Neural cell (in vitro differentiated cells): ENCODE measurements at regions not wholly inside any gene's neighbourhood (a gene's known extent, or its start where the extent isn't known, plus 50 kb on each side); places are given as distances from the start of the nearest gene placed in this dataset.

Experiments
- H2AFZ ChIP-seq: fragments of 200-600, 300-800 bp; sonication (generic), shearing (Covaris generic); 2 replicates; pipeline ENCODE4 v1.6.0; 2014; ENCODE audit warnings: low read depth, mild to moderate bottlenecking, antibody characterized with exemption, low read length, moderate library complexity
- H3F3A ChIP-seq: fragments of 200-600 bp; shearing (Covaris generic); 2 replicates; pipeline ENCODE4 v1.6.1; 2016; ENCODE audit warnings: mild to moderate bottlenecking, moderate library complexity, mixed read lengths, antibody characterized with exemption, low read length; ENCODE audit not compliant: insufficient read depth, poor library complexity, severe bottlenecking
- H3K27ac ChIP-seq: fragments of 200-600, 300-800 bp; sonication (generic), shearing (Covaris generic); 2 replicates; pipeline ENCODE4 v1.5.1; 2014; ENCODE audit warnings: mild to moderate bottlenecking, low read length, moderate library complexity
- H3K27me3 ChIP-seq: fragments of 300-800, 200-600 bp; sonication (generic), shearing (Covaris generic); 2 replicates; pipeline ENCODE4 v1.6.0; 2014; ENCODE audit warnings: mild to moderate bottlenecking, low read depth, low read length, moderate library complexity; ENCODE audit not compliant: insufficient read depth
- H3K36me3 ChIP-seq: fragments of 300-800, 200-600 bp; sonication (generic), shearing (Covaris generic); 2 replicates; pipeline ENCODE4 v1.5.1; 2014; ENCODE audit warnings: mild to moderate bottlenecking, antibody characterized with exemption, low read length, moderate library complexity; ENCODE audit not compliant: insufficient read depth
- H3K4me2 ChIP-seq: fragments of 300-800, 200-600 bp; sonication (generic), shearing (Covaris generic); 2 replicates; pipeline ENCODE4 v1.6.0; 2014; ENCODE audit warnings: mild to moderate bottlenecking, low read length
- H3K4me3 ChIP-seq: fragments of 300-800, 200-600 bp; sonication (generic), shearing (Covaris generic); 2 replicates; pipeline ENCODE4 v1.5.1; 2014; ENCODE audit warnings: mild to moderate bottlenecking, low read length, moderate library complexity
- H3K79me2 ChIP-seq: fragments of 200-600 bp; shearing (Covaris generic); replicated peaks from 2 replicates; pipeline ENCODE4 v1.6.0; 2014; ENCODE audit warnings: mild to moderate bottlenecking, low read length, moderate library complexity; ENCODE audit not compliant: insufficient read depth
- H3K9ac ChIP-seq: fragments of 300-800, 200-600 bp; sonication (generic), shearing (Covaris generic); 2 replicates; pipeline ENCODE4 v1.6.1; 2016; ENCODE audit warnings: mild to moderate bottlenecking, low read length, mixed read lengths
- H3K9me2 ChIP-seq: fragments of 200-600 bp; shearing (Covaris generic); 2 replicates; pipeline ENCODE4 v1.6.1; 2016; ENCODE audit warnings: mild to moderate bottlenecking, low read length, mixed read lengths; ENCODE audit not compliant: insufficient read depth
- H3K9me3 ChIP-seq: fragments of 200-600, 300-800 bp; sonication (generic), shearing (Covaris generic); 2 replicates; pipeline ENCODE4 v1.6.1; 2016; ENCODE audit warnings: mild to moderate bottlenecking, mixed run types, low read length, moderate library complexity, mixed read lengths
- H4K20me1 ChIP-seq: fragments of 200-600 bp; shearing (Covaris generic); 2 replicates; pipeline ENCODE4 v1.6.1; 2016; ENCODE audit warnings: mild to moderate bottlenecking, mixed run types; ENCODE audit not compliant: insufficient read depth
- CTCF ChIP-seq: fragments of 450-650 bp; IDR thresholded peaks from 2 replicates; pipeline ENCODE4 v1.5.1; 2014; ENCODE audit warnings: antibody characterized with exemption, mild to moderate bottlenecking, moderate library complexity; ENCODE audit not compliant: poor library complexity, severe bottlenecking
- EP300 ChIP-seq: fragments of 450-650 bp; conservative IDR thresholded peaks from 2 replicates; pipeline ENCODE4 v1.6.1; 2014; ENCODE audit warnings: antibody characterized with exemption, mild to moderate bottlenecking, moderate library complexity; ENCODE audit not compliant: poor library complexity, severe bottlenecking
- EZH2 ChIP-seq: fragments of 200-600, 300-800 bp; shearing (Covaris generic), sonication (generic); IDR thresholded peaks from 2 replicates; pipeline ENCODE4 v1.6.1; 2014; ENCODE audit warnings: antibody characterized with exemption, low read length, borderline replicate concordance, mild to moderate bottlenecking; ENCODE audit not compliant: insufficient read depth, poor library complexity, severe bottlenecking
- MXI1 ChIP-seq: fragments of 450-650 bp; conservative IDR thresholded peaks from 2 replicates; pipeline ENCODE4 v1.6.1; 2014; ENCODE audit warnings: antibody characterized with exemption, mild to moderate bottlenecking; ENCODE audit not compliant: poor library complexity, severe bottlenecking
- POLR2AphosphoS5 ChIP-seq: IDR thresholded peaks from 2 replicates; pipeline ENCODE4 v1.6.1; 2012
- RAD21 ChIP-seq: fragments of 450-650 bp; conservative IDR thresholded peaks from 2 replicates; pipeline ENCODE4 v1.6.1; 2014; ENCODE audit warnings: antibody characterized with exemption, mild to moderate bottlenecking, moderate library complexity
- REST ChIP-seq: IDR thresholded peaks from 2 replicates; pipeline ENCODE4 v1.6.1; 2012; ENCODE audit warnings: borderline replicate concordance
- SMC3 ChIP-seq: fragments of 450-650 bp; conservative IDR thresholded peaks from 2 replicates; pipeline ENCODE4 v1.6.1; 2014; ENCODE audit warnings: antibody characterized with exemption, mild to moderate bottlenecking, moderate library complexity; ENCODE audit not compliant: poor library complexity
- TAF1 ChIP-seq: IDR thresholded peaks from 2 replicates; pipeline ENCODE4 v1.6.1; 2012; ENCODE audit warnings: low read depth

- no peaks in the 10 kb centered on the region for H3F3A ChIP-seq
- H3K27me3 ChIP-seq: no peaks in the 10 kb centered on the region
- H2AFZ ChIP-seq: no peak overlapping the region
- no peaks in the 10 kb centered on the region for H3K36me3 ChIP-seq
- no peaks in the 10 kb centered on the region for H4K20me1 ChIP-seq
- no peaks in the 10 kb centered on the region for H3K9me3 ChIP-seq
- H3K4me2 ChIP-seq: no peak overlapping the region
- TF ChIP-seq CTCF (no peak), EP300 (no peak), EZH2 (no peak), RAD21 (no peak), POLR2AphosphoS5 (no peak), TAF1 (no peak), MXI1 (no peak), REST (no peak), SMC3 (no peak)
- H3K27ac ChIP-seq: no peak overlapping the region
- no peak overlapping the region for H3K9ac ChIP-seq
- H3K4me3 ChIP-seq: no peak overlapping the region
- no peaks in the 10 kb centered on the region for H3K79me2 ChIP-seq
- no peaks in the 10 kb centered on the region for H3K9me2 ChIP-seq
Measured at GRCh38 chr13:22138947-22139346, 468.1 kb downstream of the FGF9 start.

GRCh38 chr13:22141716-22142115, 470.8 kb downstream of the FGF9 start:
- Histone ChIP-seq H3K79me2 (no peaks in the 10 kb centered on the region), H3K9me3 (no peaks in the 10 kb centered on the region), H3K4me2 (no peak overlapping the region), H3K27ac (no peak overlapping the region), H2AFZ (no peak overlapping the region), H3K9ac (no peak overlapping the region), H3K9me2 (no peaks in the 10 kb centered on the region), H3F3A (no peaks in the 10 kb centered on the region), H4K20me1 (no peaks in the 10 kb centered on the region), H3K36me3 (no peaks in the 10 kb centered on the region), H3K4me3 (no peak overlapping the region), H3K27me3 (no peaks in the 10 kb centered on the region)
- TF ChIP-seq CTCF: no peak
- TF ChIP-seq SMC3: no peak
- TF ChIP-seq EP300: no peak
- TF ChIP-seq TAF1: no peak
- TF ChIP-seq EZH2: no peak
- no peak for TF ChIP-seq MXI1
